GM10248 (cell line): ENCODE measurements at regions not wholly inside any gene's neighbourhood (a gene's known extent, or its start where the extent isn't known, plus 50 kb on each side); places are given as distances from the start of the nearest gene placed in this dataset.

Source experiments
- CTCF ChIA-PET: fragments of 300-600 bp; sonication (Branson Sonifier 250); formaldehyde crosslinking; extraction: SDS; loops from one replicate; lab custom pipeline; 2021; ENCODE audit warnings: antibody characterized with exemption; lab: Yijun Ruan, JAX
- POLR2A ChIA-PET: fragments of 350-650 bp; sonication (Branson Sonifier 250); formaldehyde crosslinking; extraction: SDS; loops from one replicate; lab custom pipeline; 2020; ENCODE audit warnings: antibody characterized with exemption; lab: Yijun Ruan, JAX
- DNase-seq: peaks from one replicate; pipeline ENCODE4 v3.0.0; 2012; ENCODE audit errors: extremely low spot score
- CTCF ChIP-seq: IDR thresholded peaks from 2 replicates; pipeline ENCODE4 v1.5.1; 2012; ENCODE audit warnings: mild to moderate bottlenecking, low read depth; ENCODE audit errors: extremely low read depth, missing control alignments, control extremely low read depth

GRCh38 chr6:118410001-118410400 lies 138.1 kb upstream of the PLN start:
- POLR2A ChIA-PET, result no interaction called here
- TF ChIP-seq CTCF, result no peak
- no peak for DNase-seq
- CTCF ChIA-PET, result interaction anchor here (0.6 kb wide), 1 partner anchor 998 kb away, joined by 3 read pairs; no protein-coding TSS in a partner anchor
